GM18861 (cell line): ENCODE measurements at regions not wholly inside any gene's neighbourhood (a gene's known extent, or its start where the extent isn't known, plus 50 kb on each side); places are given as distances from the start of the nearest gene placed in this dataset.

Experiments
- ATAC-seq: cut with Tn5 transposase; IDR thresholded peaks from one replicate; pipeline ENCODE4 v1.9.1; 2021; ENCODE audit not compliant: unreplicated experiment

DNA sequence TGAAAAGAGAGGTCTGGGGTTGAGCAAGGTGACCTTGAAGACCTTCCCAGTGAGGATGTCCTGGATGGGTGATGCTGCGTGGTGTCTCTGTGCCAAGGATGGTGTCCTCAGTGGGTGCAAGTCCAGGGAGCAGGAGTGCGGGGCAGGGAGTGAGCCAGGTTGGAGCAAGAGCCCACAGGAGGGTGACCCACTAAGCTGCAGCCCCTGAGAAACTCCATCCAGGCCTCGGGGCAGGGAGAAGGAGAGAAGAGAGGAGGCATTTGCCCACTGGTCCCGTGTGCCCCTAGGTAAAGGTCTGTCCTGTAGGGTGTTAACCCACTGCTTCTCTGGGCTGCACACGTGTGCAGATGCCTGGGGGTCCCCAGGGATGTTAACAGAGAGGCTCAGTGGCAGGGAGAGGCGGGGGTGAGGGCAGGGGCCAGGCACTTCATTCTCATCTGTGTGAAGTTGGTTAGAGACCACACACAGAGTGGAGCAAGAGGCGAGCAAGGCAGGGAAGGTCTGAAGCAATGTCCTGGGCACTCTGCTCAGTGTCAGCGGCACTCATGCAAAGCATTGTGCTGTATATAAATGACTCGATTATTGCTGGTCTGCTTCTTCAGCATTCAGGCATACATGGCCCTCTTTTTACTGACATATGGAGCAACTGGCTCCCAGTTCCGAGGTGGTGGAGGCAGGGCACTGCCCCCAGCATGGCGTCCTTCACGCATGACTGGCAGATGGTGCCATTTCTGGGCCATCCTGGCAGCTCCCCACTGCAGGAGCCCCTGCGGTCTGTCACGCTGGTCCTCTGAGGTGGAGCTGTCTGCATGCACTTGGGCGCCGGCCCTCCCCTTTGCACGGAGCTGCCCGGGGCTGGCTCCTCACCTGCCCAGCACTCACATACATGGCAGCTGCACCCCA is 117.2 kb upstream of the HS6ST1 start:
- no peak for ATAC-seq

DNA sequence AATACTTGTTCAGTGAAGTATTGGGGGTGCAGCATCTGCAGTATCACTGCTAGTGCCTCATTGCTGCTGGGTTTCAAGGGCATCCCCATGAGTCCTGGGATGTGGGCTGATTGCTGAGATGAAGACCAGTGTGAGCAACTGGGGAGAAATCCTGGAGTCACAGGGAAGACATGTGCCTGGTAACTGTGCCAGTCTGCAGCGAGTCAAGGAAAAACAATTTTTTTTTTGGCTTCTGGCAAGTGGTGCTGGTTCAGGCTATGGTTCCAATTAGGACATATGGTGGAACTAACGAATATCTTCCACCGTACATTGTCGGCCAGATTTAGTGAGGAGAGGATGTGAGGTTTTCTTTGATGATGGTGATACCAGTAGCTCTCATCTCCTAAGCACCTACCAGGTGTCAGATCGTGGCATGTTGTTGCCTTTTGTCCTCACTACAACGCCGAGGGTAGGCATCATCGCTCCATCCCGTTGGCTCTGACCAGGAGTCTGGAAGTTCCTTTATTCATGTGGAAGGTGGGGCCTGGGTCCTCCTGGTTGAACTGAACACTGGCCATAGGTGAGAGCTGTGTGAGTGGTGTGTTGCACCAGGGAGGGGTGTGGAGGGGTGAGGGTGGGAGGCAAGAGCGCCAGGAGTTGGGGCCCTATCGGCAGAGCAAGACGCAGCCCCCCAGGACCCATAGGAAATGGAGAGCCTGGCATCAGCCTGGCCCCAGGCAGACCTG is 118.0 kb upstream of the HS6ST1 start:
- ATAC-seq, result no peak

DNA sequence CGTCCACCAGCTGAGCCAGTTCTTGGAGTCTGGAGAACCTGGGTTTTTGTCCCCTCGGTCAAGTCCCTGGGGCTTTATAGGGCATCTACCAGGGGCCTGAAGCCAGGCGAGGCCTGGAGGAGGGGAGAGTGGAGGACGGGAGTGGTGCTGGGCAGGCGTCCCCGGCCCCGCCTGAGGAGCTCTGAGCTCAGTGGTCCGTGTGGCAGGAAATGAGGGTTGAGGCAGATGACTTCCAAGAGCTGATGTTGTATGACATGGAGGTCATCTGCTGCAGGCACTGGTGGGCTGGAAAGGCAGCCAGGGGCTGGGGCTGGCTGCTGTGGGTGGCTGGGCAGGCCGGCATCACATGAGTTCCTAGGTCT is 118.5 kb upstream of the HS6ST1 start:
- no peak for ATAC-seq

DNA sequence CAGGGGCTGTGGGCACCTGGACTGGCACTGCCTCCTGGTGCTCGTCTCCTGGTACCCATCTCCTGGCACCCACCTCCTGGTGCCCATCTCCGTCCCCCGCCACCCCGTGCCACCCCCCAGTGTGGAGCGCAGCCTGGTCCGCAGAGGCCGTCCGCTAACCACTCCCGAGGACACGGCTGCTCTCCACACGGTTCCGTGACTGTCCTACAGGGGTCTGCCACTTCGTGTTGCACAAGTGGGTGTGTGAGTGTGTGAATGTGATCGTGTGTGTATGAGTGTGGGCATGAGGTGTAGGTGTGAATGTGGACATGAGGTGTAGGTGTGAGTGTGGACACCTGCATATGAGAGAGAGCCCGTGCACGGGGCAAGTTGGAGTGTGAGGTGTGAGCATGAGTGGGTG is 119.4 kb upstream of the HS6ST1 start:
- no peak for ATAC-seq

DNA sequence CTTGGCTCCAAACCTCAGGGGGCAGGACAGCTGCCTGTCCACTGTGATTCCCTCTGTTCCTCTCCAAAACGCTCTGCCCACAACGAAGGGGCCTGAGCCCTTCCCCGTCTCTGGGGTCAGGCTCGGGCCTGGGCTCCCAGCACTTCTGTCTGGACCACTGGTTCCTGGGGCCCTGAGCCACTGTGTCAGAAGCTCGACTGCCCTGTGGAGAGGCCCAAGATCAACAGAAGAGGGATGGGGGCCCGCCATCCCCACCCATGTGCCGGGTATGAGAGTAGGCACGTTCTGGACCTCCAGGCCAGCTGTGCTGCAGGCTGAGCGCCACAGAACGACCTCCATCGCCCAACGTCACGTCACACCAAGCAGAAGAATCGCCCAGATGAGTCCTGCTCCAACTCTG is 119.9 kb upstream of the HS6ST1 start:
- no peak for ATAC-seq

DNA sequence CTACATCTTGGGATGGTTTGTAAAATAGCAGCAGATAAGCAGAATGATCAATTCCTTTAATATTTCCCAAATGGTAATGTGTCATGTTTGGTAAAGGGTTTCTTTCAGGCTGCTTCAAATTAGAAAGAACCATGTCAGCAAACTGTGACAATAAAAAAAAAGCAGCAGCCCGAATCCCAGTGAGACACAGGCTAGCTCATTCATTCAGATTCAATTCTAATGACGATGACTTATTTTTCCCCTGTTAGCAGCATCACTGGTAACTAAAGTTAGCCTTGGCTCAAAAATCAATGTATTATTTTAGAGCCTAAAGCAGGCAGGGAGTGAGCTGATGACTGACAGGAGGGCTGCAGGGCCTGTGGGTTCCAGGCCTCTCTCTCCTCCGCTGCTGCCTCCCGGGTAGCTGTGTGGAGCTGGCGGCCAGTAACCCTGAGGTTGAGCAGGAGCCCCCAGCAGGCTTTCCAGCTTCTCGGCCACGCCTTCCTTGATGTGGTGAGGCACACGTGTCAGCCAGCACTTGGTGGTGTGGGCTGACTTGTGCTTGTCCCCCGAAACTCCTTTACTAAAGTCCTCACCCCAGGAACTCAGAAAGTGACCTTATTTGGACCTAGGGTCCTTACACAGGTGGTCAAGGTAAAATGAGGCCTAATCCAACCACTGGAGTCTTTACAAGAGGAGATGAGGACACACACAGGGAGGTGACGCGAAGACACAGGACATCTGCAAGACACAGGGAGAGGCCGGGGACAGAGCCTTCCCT is 120.5 kb upstream of the HS6ST1 start:
- no peak for ATAC-seq

DNA sequence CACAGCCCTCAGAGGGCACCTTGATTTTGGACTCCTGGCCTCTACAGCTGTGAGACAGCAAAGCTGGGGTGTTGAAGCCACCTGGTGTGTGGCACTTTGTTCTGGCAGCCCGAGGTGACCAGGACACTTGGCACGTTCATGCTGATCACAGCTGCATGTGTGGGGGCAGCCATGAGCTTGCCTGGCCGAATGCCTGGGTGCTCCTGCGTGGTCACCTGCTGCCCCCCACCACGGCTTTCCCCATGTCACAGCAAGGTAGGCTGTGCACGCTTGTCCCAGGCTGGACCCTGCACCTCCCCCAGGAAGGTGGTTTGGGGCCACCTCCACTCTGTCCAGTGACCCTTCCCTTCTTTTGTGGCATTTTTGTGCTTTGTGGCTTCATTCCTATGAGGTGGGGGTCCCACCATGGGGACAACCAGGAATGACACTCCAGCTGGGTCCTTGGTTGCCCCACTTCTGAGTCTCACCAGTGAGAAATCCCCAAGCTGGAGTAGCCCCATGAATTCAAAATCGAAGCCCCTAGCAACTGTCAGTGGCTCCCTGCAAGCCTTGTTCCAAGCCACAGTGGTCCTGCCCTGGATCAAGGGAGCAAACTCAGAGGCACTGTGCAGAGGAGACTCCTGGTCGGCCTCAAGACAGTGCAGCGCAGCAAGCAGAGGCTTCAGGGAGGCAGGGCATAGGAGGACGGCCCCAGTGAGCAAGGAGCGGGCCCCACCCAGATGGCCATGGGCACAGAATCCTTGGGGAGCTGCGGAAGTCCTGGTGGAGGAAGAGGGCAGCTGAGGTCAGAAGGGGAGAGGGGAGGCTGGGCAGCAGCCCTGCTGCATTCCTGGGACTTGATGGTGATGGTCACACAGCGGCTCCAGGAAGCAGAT is 121.4 kb upstream of the HS6ST1 start:
- ATAC-seq, result no peak

DNA sequence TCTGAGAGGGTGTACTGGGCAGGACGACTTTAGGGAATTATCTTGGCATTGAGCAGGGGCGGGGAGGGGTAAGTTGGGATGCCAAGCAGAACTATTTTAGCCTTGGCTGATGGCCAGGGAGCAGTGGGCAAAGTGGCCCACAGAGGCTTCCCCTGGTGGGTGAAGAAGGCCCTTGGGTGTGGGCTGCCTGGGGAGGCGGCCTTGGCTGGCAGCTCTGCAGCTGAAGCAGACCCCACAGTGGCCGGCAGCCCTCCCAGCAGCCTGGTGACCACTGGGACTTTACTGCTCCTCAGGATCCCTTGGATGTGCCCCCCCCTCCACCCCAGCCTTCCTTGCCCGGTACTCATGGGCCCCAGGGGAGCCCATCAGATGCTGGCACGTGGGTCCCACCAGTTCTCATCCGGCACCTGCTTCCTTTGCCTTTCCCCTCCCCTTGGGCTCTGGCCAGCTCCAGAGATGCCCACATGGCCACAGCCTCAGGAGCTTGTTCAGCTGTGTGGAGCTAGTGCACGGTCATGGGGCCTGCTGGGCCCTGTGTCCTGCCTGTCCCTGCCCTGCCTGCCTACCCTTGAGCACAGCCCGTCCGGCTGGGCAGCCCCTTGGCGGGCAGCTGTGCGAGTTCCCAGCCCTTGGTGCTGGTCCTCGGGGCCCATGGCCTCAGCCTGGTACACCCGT is 122.1 kb upstream of the HS6ST1 start:
- no peak for ATAC-seq

DNA sequence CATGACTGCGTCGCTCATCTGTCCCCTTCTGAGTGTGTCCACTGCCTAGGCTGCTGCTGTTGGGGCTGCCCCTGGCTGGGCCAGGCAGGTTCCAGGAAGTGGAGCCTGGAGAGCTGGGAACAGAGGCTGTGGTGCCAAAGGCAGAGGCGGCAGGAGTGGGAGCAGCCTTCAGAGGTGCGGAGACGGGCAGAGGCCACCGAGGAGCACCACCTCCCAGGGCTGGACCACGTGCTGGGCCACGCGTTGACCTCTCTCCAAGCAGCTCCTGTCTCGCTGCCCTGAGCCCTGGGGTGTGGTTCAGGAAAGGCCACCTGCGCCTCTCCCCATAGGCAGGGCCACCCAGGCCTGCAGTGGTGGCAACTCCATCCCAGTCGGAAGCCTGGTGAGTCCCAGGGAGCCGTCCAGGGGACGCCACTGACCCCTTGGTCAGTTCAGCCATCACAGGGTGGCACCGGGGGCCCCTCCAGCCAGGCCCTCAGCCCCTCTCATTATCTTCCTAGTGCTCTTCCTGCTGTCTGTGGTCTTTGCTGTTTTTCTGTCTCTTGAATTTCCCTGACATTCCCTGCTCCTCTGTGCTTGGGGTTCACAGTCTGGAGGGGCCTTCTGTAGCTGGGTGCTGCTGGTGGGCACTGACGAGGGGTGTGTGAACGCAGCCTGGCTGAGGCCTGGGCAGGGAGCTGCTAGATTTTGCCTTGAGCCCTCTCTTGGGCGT is 122.8 kb upstream of the HS6ST1 start:
- ATAC-seq, result no peak

DNA sequence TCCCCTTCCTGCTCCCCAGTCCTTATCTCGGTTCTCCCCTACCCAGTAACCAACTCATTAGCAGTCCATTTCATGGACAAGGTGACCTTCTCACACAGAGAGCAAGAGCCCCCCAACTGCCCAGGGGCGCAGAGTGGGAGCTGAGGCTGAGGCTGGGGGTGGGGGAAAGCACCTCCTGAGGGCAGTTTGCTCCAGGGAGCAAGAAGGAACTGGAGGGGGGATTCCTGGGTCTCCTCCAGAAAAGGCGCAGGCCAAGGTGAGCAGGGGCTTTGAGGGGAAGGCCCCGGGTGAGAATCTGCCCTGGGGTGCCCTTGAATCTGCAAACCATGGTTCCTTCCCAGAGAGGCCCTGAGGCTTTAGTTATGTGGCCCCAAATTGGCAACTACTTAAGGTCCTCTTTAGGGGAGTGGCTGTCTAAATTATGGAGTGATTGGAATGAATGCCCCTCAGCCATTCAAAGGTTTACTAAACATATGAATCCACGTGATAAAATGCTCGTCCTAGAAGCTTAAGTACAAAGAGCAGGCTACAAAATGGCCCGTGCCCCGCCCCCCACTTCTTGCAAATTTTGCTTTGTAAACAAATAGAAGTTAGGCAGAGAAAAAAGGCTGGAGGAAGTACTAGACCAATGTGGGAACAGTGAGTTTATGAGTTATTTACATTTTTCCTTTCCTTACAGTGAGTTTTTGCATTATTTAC is 123.5 kb upstream of the HS6ST1 start:
- ATAC-seq, result no peak

DNA sequence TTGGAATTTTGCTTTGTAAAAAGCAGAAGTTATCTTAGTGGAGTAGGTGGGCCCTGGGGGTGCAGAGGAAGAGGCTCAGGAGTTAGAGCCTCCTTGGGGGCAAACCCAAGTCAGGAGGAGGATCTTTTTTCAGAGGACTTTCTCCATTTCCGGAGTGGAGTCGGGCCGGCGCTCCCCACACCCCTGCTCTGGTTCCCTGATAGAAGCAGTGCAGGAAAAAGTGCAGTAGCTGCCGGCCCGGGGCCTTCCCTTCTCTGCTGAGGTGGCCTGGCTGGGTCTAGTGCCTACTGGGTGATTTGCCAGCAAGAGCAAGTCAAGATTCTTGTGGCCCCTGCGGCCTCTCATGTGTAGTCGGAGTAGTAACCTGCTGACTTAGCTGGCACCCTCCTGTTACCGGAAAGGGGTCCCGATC is 124.2 kb upstream of the HS6ST1 start:
- no peak for ATAC-seq

DNA sequence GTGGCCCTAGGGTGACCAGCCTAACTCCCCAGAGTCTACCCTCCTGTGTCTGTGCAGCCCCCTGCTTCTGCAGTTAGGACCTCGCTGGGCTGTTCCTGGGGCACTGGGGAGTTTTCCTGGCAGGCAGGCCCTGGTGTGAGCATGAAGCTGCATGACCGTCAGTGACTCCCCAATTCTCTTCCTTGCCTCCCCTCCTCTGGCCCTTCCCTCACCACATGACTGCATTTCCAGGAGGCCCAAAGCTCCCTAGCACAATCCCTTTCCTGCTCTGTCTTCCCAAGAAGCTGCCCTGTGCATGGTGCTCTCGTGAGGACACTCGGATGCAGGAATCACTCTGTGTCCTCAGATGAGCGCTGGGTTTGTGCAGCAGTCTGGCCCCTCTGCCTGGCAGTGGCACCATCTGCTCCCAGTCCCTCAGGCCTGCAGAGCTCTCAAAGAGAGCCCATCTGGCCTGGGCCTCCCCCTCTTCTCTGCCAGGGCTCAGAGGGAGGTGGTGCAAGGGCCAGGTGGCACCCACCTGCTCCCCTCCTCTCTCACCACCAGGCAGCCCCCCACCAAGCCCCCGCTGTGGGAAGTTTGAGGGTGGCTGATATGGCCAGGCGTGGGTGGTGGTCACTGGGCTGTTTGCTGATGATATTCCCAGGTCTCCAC is 125.6 kb upstream of the HS6ST1 start:
- ATAC-seq, result no peak

DNA sequence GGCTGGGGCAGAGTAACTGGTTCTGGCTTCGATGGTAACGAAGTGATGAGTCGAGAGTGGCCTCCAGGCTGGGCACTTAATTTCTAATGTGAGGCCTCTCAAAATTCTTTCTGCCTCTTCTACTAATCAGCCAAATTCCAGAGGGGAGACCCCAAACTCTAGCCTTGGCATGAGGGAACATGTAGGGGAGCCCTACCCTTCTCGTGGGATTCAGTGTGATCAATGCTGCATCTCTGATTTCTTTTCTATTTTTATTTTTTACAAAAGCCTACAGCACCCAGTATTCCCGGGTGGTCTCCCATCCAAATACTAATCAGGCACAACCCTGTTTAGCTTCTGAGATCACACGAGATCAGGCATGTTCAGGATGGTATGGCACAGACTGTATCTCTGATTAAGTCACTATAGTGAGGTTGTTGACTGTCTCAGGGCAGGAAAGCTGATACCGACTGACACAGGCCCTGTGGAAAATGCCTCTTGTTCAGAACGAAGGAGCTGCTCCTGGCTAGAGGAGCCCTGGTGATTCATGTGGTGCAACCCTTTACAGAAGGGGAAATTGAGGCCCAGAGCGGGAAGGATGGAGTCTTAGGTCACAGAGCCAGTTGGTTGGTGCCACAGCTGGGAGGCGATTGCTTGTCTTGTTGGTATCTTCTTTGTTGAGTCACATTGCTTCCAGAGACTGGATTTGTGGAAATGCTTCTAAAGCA is 126.3 kb upstream of the HS6ST1 start:
- no peak for ATAC-seq

DNA sequence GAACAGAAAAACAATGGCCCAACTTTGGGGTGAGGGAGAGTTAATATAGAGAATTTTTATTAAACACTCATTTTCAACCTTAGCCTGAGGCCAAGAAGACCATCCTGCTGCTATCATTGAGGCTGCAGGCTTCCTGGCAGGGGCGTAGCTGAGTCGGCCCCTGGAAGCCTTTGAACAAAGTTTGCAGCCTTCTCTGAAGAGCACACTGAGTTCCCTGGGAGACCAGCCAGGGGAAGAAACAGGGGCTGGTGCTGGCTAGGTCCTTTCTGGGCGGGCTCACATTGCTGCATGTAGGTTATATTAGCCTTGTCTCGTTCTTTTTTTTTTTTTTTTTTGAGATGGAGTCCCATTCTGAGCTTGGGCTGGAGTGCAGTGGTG is 126.8 kb upstream of the HS6ST1 start:
- ATAC-seq, result no peak

DNA sequence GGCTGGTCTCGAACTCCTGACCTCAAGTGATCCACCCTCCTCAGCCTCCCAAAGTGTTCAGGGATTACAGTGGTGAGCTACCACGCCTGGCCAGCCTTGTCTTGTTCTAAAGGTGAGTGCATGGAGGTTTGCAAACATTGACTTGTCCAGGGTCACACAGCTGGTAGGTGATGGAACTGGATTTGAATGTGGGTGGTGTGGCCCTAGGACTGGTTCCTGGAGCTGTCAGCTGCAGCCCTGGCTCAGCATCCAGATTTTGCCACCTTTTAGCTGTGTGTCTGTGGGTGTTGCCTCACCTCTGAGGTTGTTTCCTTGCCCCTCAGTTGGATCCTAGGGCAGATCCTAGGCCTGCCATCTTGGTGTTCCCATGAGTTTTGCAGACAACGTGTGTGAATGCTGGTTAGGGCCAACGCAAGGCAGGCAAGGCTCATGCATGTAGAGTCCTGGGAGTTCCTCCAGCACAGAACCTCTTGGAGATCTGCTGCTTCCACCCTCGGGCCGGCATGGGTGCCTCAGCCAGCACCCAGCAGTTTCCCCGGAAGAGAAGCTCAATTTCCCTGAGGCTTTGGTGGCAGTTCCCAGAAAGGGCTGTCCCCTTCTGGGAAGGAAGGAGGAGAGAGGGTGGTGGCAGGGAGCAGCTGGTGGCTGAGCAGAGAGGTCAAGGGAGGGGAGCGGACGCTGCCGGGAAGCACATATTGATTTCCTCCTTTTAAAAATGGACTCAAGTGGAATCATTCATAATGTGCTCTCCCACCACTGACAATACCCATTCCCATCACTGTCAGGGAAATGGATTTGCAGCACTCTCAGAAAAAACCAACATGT is 127.6 kb upstream of the HS6ST1 start:
- no peak for ATAC-seq

DNA sequence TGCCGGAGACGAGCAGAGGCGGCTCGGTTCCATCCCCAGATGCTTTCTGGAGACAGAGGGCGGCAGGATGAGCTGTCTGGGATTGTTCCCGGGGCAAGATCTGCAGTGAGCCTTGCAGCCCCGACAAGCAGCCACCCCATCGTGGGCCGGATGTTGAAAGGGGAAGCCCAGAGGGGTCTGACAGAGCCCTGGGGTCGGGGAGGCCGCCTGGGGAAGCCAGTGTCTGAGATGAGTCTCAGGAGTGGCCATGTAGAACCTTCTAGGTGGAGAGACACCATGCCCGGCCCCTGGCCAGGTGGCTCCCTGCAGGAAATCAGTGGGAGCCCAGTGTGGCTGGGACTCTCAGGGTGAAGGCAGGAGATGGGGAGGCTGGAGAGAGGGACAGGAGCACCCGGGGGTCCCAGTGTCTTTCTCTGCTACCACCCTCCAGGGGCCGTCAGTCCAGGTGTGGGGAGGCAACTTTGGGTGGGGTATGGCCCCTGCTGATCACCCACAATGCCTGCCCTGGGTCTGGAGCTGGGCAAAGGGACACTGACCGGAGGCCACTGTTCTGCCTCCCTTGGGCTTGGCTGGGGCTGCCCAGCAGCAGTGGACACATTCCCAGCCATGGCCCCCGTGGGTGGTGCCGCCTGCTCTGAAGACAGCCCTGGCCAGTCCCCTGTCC is 128.3 kb upstream of the HS6ST1 start:
- ATAC-seq, result no peak
